ENCODE measurements at regions not wholly inside any gene's neighbourhood (a gene's known extent, or its start where the extent isn't known, plus 50 kb on each side); places are given as distances from the start of the nearest gene placed in this dataset.

- Histone ChIP-seq H3K9ac (ENCODE audit: insufficient read depth in 1 of 2, low read length in 2 of 2) (no peak overlapping the region), H3K36me3 (ENCODE audit: control insufficient read depth in 4 of 4, insufficient read depth in 4 of 4, low read length in 4 of 4) (no peaks in the 10 kb centered on the region), H3K27ac (ENCODE audit: low read depth in 1 of 2, low read length in 1 of 2) (no peak overlapping the region), H3K9me3 (ENCODE audit: control insufficient read depth in 4 of 4, insufficient read depth in 3 of 4, low read length in 3 of 4) (no peaks in the 10 kb centered on the region), H3K27me3 (ENCODE audit: control insufficient read depth in 3 of 3, insufficient read depth in 3 of 3, low read length in 2 of 3) (no peaks in the 10 kb centered on the region), H3K4me1 (ENCODE audit: control insufficient read depth in 5 of 5, insufficient read depth in 5 of 5, low read length in 5 of 5) (no peaks in the 10 kb centered on the region), H3K4me3 (no peak overlapping the region)
- TF ChIP-seq CTCF (IDR thresholded peaks at IDR 0.05; ENCODE audit: control extremely low read depth, extremely low read depth) = no peak
- ATAC-seq (ENCODE audit: insufficient read depth, low FRiP score) (no peak), DNase-seq (no peak)
- WGBS, 2 donors = 89 to 95% methylated on average over 4 of the region's 4 CpGs
Measured at GRCh38 chr4:81754169-81754568, 282.5 kb upstream of the RASGEF1B start.

GRCh38 chr4:81751531-81752289 lies 280.0 kb upstream of the RASGEF1B start:
- no peak for DNase-seq
- Histone ChIP-seq H3K4me1 (ENCODE audit: control insufficient read depth in 5 of 5, insufficient read depth in 5 of 5, low read length in 5 of 5) (no peaks in the 10 kb centered on the region), H3K27me3 (ENCODE audit: control insufficient read depth in 3 of 3, insufficient read depth in 3 of 3, low read length in 2 of 3) (no peaks in the 10 kb centered on the region), H3K9me3 (ENCODE audit: control insufficient read depth in 4 of 4, insufficient read depth in 3 of 4, low read length in 3 of 4) (no peaks in the 10 kb centered on the region), H3K36me3 (ENCODE audit: control insufficient read depth in 4 of 4, insufficient read depth in 4 of 4, low read length in 4 of 4) (no peaks in the 10 kb centered on the region), H3K9ac (ENCODE audit: insufficient read depth in 1 of 2, low read length in 2 of 2) (no peak overlapping the region), H3K27ac (ENCODE audit: low read depth in 1 of 2, low read length in 1 of 2) (no peak overlapping the region), H3K4me3 (no peak overlapping the region)
- ATAC-seq (ENCODE audit: insufficient read depth, low FRiP score) = no peak
- WGBS, 2 donors = 93 to 95% methylated on average over 6 of the region's 6 CpGs
- TF ChIP-seq CTCF (IDR thresholded peaks at IDR 0.05; ENCODE audit: control extremely low read depth, extremely low read depth) = no peak

GRCh38 chr4:81747242-81747930 lies 275.7 kb upstream of the RASGEF1B start:
- no peaks in the 10 kb centered on the region for H3K27me3 ChIP-seq (ENCODE audit: control insufficient read depth in 3 of 3, insufficient read depth in 3 of 3, low read length in 2 of 3)
- H3K4me3 ChIP-seq = no peak overlapping the region
- no peaks in the 10 kb centered on the region for H3K9me3 ChIP-seq (ENCODE audit: control insufficient read depth in 4 of 4, insufficient read depth in 3 of 4, low read length in 3 of 4)
- H3K4me1 ChIP-seq (ENCODE audit: control insufficient read depth in 5 of 5, insufficient read depth in 5 of 5, low read length in 5 of 5) = no peaks in the 10 kb centered on the region
- H3K27ac ChIP-seq (ENCODE audit: low read depth in 1 of 2, low read length in 1 of 2) = peak overlapping the region in 1 of 2 donors; percentile 33
- no peaks in the 10 kb centered on the region for H3K36me3 ChIP-seq (ENCODE audit: control insufficient read depth in 4 of 4, insufficient read depth in 4 of 4, low read length in 4 of 4)
- 39% methylated on average over 2 of the region's 2 CpGs for WGBS, 2 donors
- no peak for TF ChIP-seq CTCF (IDR thresholded peaks at IDR 0.05; ENCODE audit: control extremely low read depth, extremely low read depth)
- DNase-seq = peak in 2 of 3 donors; percentile 46 to 64
- no peak overlapping the region for H3K9ac ChIP-seq (ENCODE audit: insufficient read depth in 1 of 2, low read length in 2 of 2)
- peak; percentile 65 for ATAC-seq (ENCODE audit: insufficient read depth, low FRiP score)
